SK-N-MC (cell line): ENCODE measurements at regions not wholly inside any gene's neighbourhood (a gene's known extent, or its start where the extent isn't known, plus 50 kb on each side); places are given as distances from the start of the nearest gene placed in this dataset.
"Not testable (repeated sequence)": the region's sequence is repeated elsewhere in the genome, so short reads cannot be mapped to it uniquely, and the experiment has no call there.

Source experiments
- DNase-seq: peaks from one replicate; pipeline ENCODE4 v3.0.0-alpha.2; 2011; ENCODE audit warnings: low read depth, low spot score
- H3K27ac ChIP-seq: fragments of 200-600 bp; sonication (generic); 2 replicates; pipeline ENCODE4 v1.5.1; 2016; ENCODE audit warnings: mixed run types
- H3K36me3 ChIP-seq: fragments of 200-600 bp; sonication (generic); 2 replicates; pipeline ENCODE4 v1.6.1; 2017; ENCODE audit warnings: antibody characterized with exemption, low read length, mixed read lengths; ENCODE audit not compliant: insufficient read depth
- H3K4me3 ChIP-seq: fragments of 200-600 bp; sonication (generic); 2 replicates; pipeline ENCODE4 v1.5.1; 2016
- H3K9ac ChIP-seq: fragments of 200-600 bp; sonication (generic); 2 replicates; pipeline ENCODE4 v1.8.0; 2017; ENCODE audit warnings: mixed run types, mixed read lengths; ENCODE audit not compliant: insufficient read length
- H3K9me3 ChIP-seq: fragments of 200-600 bp; sonication (generic); 2 replicates; pipeline ENCODE4 v1.6.1; 2017; ENCODE audit warnings: low read depth, mild to moderate bottlenecking, antibody characterized with exemption, low read length, moderate library complexity, mixed read lengths
- EZH2 ChIP-seq: fragments of 200-600 bp; sonication (generic); IDR thresholded peaks from one replicate; pipeline ENCODE4 v1.6.1; 2017; ENCODE audit warnings: antibody characterized with exemption
- FOXP2 ChIP-seq: optimal IDR thresholded peaks from 2 replicates; pipeline ENCODE3; 2011; ENCODE audit warnings: mild to moderate bottlenecking, moderate library complexity; ENCODE audit not compliant: insufficient read depth; ENCODE audit errors: extremely low read length, control extremely low read depth
- POLR2AphosphoS5 ChIP-seq: IDR thresholded peaks from 2 replicates; pipeline ENCODE4 v1.6.1; 2012; ENCODE audit warnings: mild to moderate bottlenecking, low read depth, low read length, borderline replicate concordance

- Histone ChIP-seq H3K36me3 (no peaks in the 10 kb centered on the region), H3K4me3 (no peak overlapping the region), H3K27ac (no peak overlapping the region), H3K9ac (no peak overlapping the region), H3K9me3 (no peaks in the 10 kb centered on the region)
- DNase-seq = no peak
- TF ChIP-seq POLR2AphosphoS5 (no peak), FOXP2 (no peak), EZH2 (no peak)
Measured at GRCh38 chr15:92805080-92805690, 94.9 kb upstream of the CHD2 start.

- not testable (repeated sequence) for H3K36me3 ChIP-seq, H3K27ac ChIP-seq, H3K9ac ChIP-seq, H3K4me3 ChIP-seq, H3K9me3 ChIP-seq, DNase-seq
Measured at GRCh38 chr15:92806171-92806570, 94.0 kb upstream of the CHD2 start.

DNA sequence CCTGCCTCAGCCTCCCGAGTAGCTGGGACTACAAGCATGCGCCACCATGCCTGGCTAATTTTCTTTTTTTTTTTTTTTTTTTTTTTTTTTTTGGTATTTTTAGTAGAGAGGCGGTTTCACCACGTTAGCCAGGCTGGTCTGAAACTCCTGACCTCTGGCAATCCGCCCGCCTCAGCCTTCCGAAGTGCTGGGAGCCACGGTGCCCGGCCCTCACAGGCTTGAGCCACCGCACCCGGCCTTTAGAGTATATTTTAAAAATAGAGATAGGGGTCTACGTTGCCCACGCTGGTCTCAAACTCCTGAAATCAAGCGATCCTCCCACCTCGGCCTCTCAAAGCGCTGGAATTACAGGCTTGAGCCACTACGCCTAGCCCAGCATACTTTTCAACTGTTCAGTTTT is 93.4 kb upstream of the CHD2 start:
- no peak for DNase-seq
- Histone ChIP-seq H3K4me3 (no peak overlapping the region), H3K9ac (no peak overlapping the region), H3K9me3 (no peaks in the 10 kb centered on the region), H3K27ac (no peak overlapping the region), H3K36me3 (no peaks in the 10 kb centered on the region)
- TF ChIP-seq POLR2AphosphoS5 (no peak), EZH2 (no peak), FOXP2 (no peak)

- Histone ChIP-seq H3K9ac (no peak overlapping the region), H3K27ac (peak overlapping the region; percentile 36; the same call in 1 of the 2 replicates), H3K9me3 (no peaks in the 10 kb centered on the region), H3K4me3 (no peak overlapping the region), H3K36me3 (no peaks in the 10 kb centered on the region)
- TF ChIP-seq POLR2AphosphoS5 (no peak), EZH2 (no peak), FOXP2 (no peak)
- no peak for DNase-seq
Measured at GRCh38 chr15:92807971-92808571, 92.1 kb upstream of the CHD2 start.

- no peak for TF ChIP-seq EZH2
- no peak for TF ChIP-seq FOXP2
- TF ChIP-seq POLR2AphosphoS5 = no peak
- no peaks in the 10 kb centered on the region for H3K9me3 ChIP-seq
- H3K36me3 ChIP-seq = no peaks in the 10 kb centered on the region
- no peak overlapping the region for H3K9ac ChIP-seq
- peak overlapping the region; percentile 36 for H3K27ac ChIP-seq
- no peak for DNase-seq
- no peak overlapping the region for H3K4me3 ChIP-seq
Measured at GRCh38 chr15:92808598-92809063, 91.5 kb upstream of the CHD2 start.

- Histone ChIP-seq H3K9me3 (no peaks in the 10 kb centered on the region), H3K36me3 (no peaks in the 10 kb centered on the region)
- peak; percentile 66 for TF ChIP-seq POLR2AphosphoS5
- no peak for TF ChIP-seq EZH2
Measured at GRCh38 chr15:92809064-92809879, 90.9 kb upstream of the CHD2 start.

DNA sequence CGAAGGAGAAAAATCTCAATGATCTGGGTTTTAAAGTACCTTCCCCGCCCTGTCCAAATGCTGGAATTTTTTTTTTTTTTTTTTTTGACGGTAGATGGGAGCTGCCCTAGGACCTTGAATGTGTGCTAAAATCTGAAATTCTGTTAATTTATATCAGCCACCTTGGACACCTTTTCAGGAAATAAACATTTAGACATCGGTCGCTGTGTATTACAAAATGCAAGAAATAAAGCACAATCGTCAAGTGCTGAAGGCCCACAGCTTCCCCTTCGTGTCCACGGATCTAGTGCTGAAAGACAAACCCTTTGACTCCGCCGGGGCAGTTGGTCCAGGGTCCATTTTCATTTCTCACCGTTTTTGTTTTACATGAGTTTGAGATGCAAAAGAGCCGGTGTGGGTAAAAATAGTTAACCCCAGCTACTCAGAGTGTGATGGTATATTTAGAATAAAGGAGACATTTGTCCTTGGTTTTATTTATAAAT is 90.2 kb upstream of the CHD2 start:
- Histone ChIP-seq H3K9ac (peak overlapping the region; percentile 71), H3K36me3 (no peaks in the 10 kb centered on the region), H3K9me3 (no peaks in the 10 kb centered on the region), H3K4me3 (peak overlapping the region; percentile 73), H3K27ac (peak overlapping the region; percentile 88)
- DNase-seq = no peak
- TF ChIP-seq POLR2AphosphoS5 = no peak
- no peak for TF ChIP-seq FOXP2
- no peak for TF ChIP-seq EZH2

More at GRCh38 chr15:92809064-92809879, 90.9 kb upstream of the CHD2 start:
- peak overlapping the region; percentile 73 for H3K4me3 ChIP-seq
- peak overlapping the region; percentile 88 for H3K27ac ChIP-seq
- H3K9ac ChIP-seq = peak overlapping the region; percentile 71
- DNase-seq = no peak

DNA sequence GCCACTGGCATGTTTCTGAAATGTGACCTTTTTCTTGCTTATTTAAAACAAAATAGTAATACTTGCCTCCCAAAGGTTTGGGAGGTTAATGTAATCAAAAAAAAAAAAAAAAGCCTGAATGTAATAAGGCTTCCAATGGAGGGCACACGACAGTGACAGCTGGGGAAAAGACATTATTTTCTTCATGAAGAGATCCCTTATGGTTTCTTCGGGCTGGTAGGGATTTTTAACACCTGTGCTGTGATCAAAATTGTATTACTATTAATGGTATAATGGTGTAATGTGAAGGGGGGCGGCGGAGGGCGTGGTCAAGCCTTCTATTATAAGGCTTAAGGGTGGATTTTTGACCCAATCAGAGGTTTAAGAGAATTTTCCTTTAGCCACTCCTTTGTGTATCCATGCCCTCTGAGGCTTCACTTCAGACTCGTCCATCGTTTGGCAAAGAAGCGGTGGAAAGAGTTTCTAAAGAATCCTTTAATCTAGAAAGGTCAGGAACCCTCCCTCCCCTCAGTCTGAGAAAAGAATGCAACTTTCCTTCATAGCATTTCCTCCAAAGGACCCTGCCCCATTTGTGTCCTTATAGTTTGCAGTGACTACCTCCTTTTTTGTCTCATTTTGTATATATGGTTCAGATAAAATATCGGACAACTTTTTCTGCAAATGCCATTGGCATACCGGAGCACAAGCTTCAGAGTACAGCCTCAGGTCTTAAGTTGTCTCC is 89.5 kb upstream of the CHD2 start:
- Histone ChIP-seq H3K4me3 (0 out of 2 replicates have a peak overlapping the region, but pooled peaks have one; percentile 1), H3K36me3 (no peaks in the 10 kb centered on the region), H3K27ac (peak overlapping the region; percentile 88), H3K9me3 (no peaks in the 10 kb centered on the region), H3K9ac (no peak overlapping the region)
- TF ChIP-seq EZH2 (no peak), POLR2AphosphoS5 (peak; percentile 62)
- no peak for DNase-seq
